Gastrocnemius medialis (tissue), 4 donors: ENCODE measurements at regions not wholly inside any gene's neighbourhood (a gene's known extent, or its start where the extent isn't known, plus 50 kb on each side); places are given as distances from the start of the nearest gene placed in this dataset.
"Not testable (repeated sequence)": the region's sequence is repeated elsewhere in the genome, so short reads cannot be mapped to it uniquely, and the experiment has no call there.

Experiments used
- POLR2A ChIP-seq, 2 donors: fragments of 450-650 bp; IDR thresholded peaks; one replicate each; pipeline ENCODE4 v1.6.1; 2017; ENCODE audit warnings: antibody characterized with exemption in 2 of 2, mild to moderate bottlenecking in 2 of 2, moderate library complexity in 2 of 2
- TF ChIP-seq, protein P1 (sequence below), 5 experiments: fragments of 450-650 bp in 3 of 5; fragments of 200-600 bp in 2 of 5; sonication (generic) in 2 of 5; IDR thresholded peaks in 4 of 5; conservative IDR thresholded peaks in 1 of 5; 1 replicate in 4 of 5; 2 replicates in 1 of 5; pipeline ENCODE4 v1.5.1; 2016 to 2019; ENCODE audit warnings: antibody characterized with exemption in 5 of 5, mild to moderate bottlenecking in 3 of 5, moderate library complexity in 3 of 5

DNA sequence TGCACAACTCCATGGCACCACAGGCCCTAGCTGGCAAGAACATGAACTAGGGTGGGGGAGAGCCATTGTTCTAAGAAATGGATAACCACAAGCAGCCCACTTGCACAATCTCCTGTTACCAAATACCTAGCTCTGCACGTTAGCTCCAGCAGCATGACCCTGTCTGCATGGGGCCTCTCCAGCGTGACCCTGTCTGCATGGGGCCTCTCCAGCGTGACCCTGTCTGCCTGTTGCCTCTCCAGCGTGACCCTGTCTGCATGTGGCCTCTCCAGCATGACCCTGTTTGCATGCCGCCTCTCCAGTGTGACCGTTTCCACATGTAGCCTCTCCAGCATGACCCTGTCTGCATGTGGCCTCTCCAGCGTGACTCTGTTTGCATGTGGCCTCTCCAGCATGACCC lies 356.7 kb downstream of the CNTNAP3B start:
- TF ChIP-seq, protein P1, sequence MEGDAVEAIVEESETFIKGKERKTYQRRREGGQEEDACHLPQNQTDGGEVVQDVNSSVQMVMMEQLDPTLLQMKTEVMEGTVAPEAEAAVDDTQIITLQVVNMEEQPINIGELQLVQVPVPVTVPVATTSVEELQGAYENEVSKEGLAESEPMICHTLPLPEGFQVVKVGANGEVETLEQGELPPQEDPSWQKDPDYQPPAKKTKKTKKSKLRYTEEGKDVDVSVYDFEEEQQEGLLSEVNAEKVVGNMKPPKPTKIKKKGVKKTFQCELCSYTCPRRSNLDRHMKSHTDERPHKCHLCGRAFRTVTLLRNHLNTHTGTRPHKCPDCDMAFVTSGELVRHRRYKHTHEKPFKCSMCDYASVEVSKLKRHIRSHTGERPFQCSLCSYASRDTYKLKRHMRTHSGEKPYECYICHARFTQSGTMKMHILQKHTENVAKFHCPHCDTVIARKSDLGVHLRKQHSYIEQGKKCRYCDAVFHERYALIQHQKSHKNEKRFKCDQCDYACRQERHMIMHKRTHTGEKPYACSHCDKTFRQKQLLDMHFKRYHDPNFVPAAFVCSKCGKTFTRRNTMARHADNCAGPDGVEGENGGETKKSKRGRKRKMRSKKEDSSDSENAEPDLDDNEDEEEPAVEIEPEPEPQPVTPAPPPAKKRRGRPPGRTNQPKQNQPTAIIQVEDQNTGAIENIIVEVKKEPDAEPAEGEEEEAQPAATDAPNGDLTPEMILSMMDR (IDR thresholded peaks at IDR 0.05 in 4 of 5, conservative IDR thresholded peaks at IDR 0.05 in 1 of 5) = not testable (repeated sequence)
- not testable (repeated sequence) for TF ChIP-seq POLR2A (IDR thresholded peaks at IDR 0.05)
